Fibroblast of the aortic adventitia (primary cell): ENCODE measurements at regions not wholly inside any gene's neighbourhood (a gene's known extent, or its start where the extent isn't known, plus 50 kb on each side); places are given as distances from the start of the nearest gene placed in this dataset.
"Not testable (repeated sequence)": the region's sequence is repeated elsewhere in the genome, so short reads cannot be mapped to it uniquely, and the experiment has no call there.

ENCODE experiments used
- DNase-seq: peaks from one replicate; pipeline ENCODE4 v3.0.0-alpha.2; 2010; ENCODE audit warnings: low read depth
- H3K4me3 ChIP-seq: 2 replicates; pipeline ENCODE4 v1.5.1; 2011; ENCODE audit warnings: low read depth, mild to moderate bottlenecking, control low read depth, low read length, moderate library complexity
- CTCF ChIP-seq: IDR thresholded peaks from 2 replicates; pipeline ENCODE4 v1.5.1; 2011; ENCODE audit warnings: mild to moderate bottlenecking, low read length, control low read depth, inconsistent platforms; ENCODE audit not compliant: insufficient read depth

DNA sequence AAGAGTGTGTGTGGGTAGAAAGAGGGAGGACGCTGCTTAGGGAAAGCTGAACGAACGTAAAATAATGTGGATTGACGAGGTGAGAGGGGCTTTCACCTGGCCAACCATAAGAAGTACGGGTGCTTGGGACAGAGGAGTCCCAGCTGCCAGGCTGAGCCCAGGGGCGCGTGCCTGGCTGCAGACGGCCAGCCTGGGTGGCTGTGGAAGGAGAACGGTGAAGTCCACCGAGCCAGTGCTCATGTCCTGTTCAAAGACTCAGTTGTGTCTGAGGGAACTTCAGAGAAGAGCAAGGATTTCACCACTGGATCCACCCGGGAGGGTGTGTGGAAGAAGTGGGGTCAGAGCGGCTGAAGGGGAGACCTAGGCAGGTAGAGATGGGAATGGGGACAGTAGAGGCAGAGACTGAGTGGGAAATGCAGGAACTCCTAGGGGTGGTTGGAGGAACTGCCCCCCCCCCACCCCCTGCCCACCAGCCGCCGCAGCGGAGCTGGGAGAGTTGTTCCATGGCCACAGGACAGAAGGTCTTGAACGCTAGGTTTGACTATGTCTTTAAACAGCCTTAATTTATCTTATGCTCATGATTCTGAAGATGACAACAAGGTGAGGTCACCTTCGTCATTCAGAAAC, 68.1 kb upstream of the TBXT start:
- TF ChIP-seq CTCF, result no peak
- DNase-seq, result no peak
- H3K4me3 ChIP-seq, result no peak overlapping the region

- not testable (repeated sequence) for DNase-seq, H3K4me3 ChIP-seq
These were observed 63.5 kb upstream of the TBXT start for GRCh38 chr6:166231181-166231580.

DNA sequence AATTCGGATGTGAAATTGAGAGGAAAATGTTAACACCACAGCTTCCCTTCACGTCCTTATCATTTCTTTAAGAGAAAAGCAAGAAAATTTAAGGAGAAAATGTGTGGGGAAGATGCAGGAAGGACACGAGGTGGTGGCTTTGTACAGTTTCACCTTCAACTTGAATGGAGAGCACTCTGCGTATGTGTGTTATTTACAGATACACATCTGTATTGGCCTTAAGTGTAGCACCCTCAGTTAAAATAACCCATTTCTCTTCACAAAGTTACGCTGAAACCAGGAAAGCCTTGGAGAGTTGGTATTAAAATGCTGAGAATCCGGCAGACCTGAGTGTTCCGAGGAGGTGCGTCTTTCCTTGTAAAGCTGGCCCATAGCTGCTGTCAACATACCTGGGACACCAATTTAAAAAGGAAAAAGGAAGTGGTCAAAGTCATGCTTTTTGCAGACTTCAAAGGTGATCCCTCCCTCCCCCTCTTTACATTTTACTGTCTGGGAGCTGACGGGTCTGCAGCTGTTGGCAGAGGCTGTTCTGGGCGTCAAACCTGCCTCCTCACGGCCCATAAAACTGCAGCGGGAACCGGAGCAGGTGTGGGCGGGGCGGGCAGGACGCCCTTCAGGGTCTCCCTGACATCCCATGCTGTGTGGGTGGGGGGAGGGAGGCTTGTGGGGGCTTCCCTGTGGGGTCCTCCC, 61.3 kb upstream of the TBXT start:
- H3K4me3 ChIP-seq, result no peak overlapping the region
- DNase-seq, result no peak
- no peak for TF ChIP-seq CTCF

DNA sequence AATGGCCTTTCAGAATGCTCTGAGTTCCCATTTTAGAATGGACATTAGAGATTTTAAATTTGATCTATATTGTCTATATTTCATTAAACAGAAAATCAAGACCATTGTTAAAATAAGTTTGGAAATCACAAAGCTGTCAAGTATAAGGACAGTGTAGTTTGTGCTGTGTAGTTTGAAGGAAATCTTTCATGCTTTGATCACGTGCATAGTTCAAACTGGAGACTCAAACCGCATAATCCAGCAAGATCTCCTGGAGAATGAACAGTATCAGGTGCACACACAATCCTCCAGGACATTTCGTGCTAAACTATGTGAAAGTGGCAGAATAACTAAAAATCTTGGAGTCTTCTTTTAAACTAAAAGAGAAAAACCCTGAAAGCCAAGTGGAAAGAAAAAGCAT, 60.8 kb upstream of the TBXT start:
- no peak for DNase-seq
- TF ChIP-seq CTCF, result no peak
- no peak overlapping the region for H3K4me3 ChIP-seq

DNA sequence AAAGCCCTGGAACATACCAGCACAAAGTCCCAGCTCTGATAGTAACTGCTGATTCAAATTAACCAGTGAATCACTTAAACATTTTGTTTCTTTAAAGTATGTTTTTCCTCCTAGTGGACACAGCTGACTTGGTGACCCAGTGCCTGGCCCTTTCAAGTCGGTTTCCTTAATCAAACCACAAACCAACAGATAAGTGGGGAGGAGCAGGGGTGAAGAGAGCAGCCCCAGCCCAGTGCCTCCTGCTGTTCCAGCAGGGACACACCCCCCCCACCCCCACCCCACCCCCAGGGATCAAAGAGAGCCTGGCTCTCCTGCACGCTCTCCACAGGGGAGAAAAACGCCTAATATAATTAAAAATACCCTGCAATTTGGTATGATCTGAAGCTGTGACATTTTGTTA, 55.4 kb upstream of the TBXT start:
- no peak overlapping the region for H3K4me3 ChIP-seq
- no peak for DNase-seq
- TF ChIP-seq CTCF, result no peak

DNA sequence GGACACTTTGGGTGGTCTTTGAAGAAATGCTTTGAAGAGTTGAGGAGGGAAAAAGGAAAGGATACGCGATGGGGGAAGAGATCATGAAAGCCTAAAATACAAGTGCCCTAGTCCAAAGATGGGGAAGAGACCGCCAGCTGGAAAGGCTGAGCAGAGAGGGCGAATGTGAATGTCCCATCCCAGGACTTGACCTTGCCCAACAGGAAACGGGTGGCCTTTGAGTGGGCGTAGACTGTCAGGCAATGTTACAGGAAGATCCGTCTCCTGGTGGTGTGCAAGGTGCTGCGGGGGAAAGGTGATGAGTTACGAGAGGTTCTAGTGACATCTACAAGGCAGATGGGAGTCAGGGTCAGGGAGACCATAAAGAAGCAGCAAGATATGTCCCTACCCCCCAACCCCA, 55.0 kb upstream of the TBXT start:
- no peak for TF ChIP-seq CTCF
- DNase-seq, result no peak
- H3K4me3 ChIP-seq, result no peak overlapping the region

- TF ChIP-seq CTCF, result no peak
- DNase-seq, result no peak
- H3K4me3 ChIP-seq, result no peak overlapping the region
These were observed 54.0 kb upstream of the TBXT start for GRCh38 chr6:166221636-166222035.
